ENCODE measurements at regions not wholly inside any gene's neighbourhood (a gene's known extent, or its start where the extent isn't known, plus 50 kb on each side); places are given as distances from the start of the nearest gene placed in this dataset.

GRCh38 chr4:114758066-114758465 is 159.5 kb downstream of the UGT8 start:
- in situ Hi-C loops (cut with MboI): no loop called here
- CTCF ChIA-PET: no interaction called here

More at GRCh38 chr4:114758066-114758465, 159.5 kb downstream of the UGT8 start:
- intact Hi-C loops (cut with micrococcal nuclease; ENCODE audit: unreplicated experiment): no loop called here
- POLR2A ChIA-PET: no interaction called here
- H3K9me3 ChIP-seq (replicated peaks; ENCODE audit: control insufficient read depth, insufficient read depth, low read length): no peaks in the 10 kb centered on the region
- ATAC-seq (no peak), DNase-seq (ENCODE audit: low read depth, low spot score) (no peak), FAIRE-seq (no peak)
- RAD21 ChIA-PET (ENCODE audit: unreplicated experiment): no interaction called here
- no peaks in the 10 kb centered on the region for H4K20me1 ChIP-seq (ENCODE audit: control insufficient read depth, insufficient read depth)
- TF ChIP-seq MYC (IDR thresholded peaks at IDR 0.05; ENCODE audit: insufficient read depth, insufficient read length, insufficient replicate concordance, low read length, severe bottlenecking): no peak
- no peak for TF ChIP-seq MYB (IDR thresholded peaks at IDR 0.05; ENCODE audit: borderline replicate concordance, low read depth, low read length)
- TF ChIP-seq BCLAF1 (IDR thresholded peaks at IDR 0.05): no peak
- no peak for TF ChIP-seq SMAD1 (IDR thresholded peaks at IDR 0.05; ENCODE audit: low read depth, partially characterized antibody)
- TF ChIP-seq E4F1 (IDR thresholded peaks at IDR 0.05; ENCODE audit: borderline replicate concordance, partially characterized antibody): no peak
- no peak for TF ChIP-seq RELA (IDR thresholded peaks at IDR 0.05; ENCODE audit: borderline replicate concordance, partially characterized antibody)
- TF ChIP-seq MEF2B (IDR thresholded peaks at IDR 0.05; ENCODE audit: partially characterized antibody, poor library complexity, severe bottlenecking): no peak
- H3K9ac ChIP-seq (ENCODE audit: control insufficient read depth, insufficient read depth, low read length): no peak overlapping the region
- H3K27ac ChIP-seq (ENCODE audit: control insufficient read depth, insufficient read depth): no peak overlapping the region
- H3K27me3 ChIP-seq (replicated peaks in 1 of 2; ENCODE audit: control insufficient read depth in 2 of 2, insufficient read depth in 2 of 2, low read length in 1 of 2): no peaks in the 10 kb centered on the region
- no peak overlapping the region for H3K4me2 ChIP-seq (ENCODE audit: control insufficient read depth, insufficient read depth)
- no TSS peak for BruUV-seq (replicated peaks)
- no peaks in the 10 kb centered on the region for H3K79me2 ChIP-seq (ENCODE audit: control insufficient read depth, insufficient read depth, low read length)
- H3K4me3 ChIP-seq: no peak overlapping the region
- WGBS (ENCODE audit: insufficient coverage, insufficient replicate concordance, low lambda C conversion rate, missing lambda C conversion rate): 2% methylated on average over 2 of the region's 2 CpGs
- H3K36me3 ChIP-seq (ENCODE audit: control insufficient read depth in 2 of 2, insufficient read depth in 2 of 2, low read length in 1 of 2): no peaks in the 10 kb centered on the region
- no peak overlapping the region for H2AFZ ChIP-seq (ENCODE audit: control insufficient read depth, low read depth, low read length)
- SMC1A ChIA-PET (ENCODE audit: uncharacterized antibody, unreplicated experiment): no interaction called here
- no peaks in the 10 kb centered on the region for H3K4me1 ChIP-seq (ENCODE audit: control insufficient read depth, insufficient read depth, low read length)

Data from GM12878 (cell line).